ENCODE measurements at regions not wholly inside any gene's neighbourhood (a gene's known extent, or its start where the extent isn't known, plus 50 kb on each side); places are given as distances from the start of the nearest gene placed in this dataset.

- Histone ChIP-seq H3K27me3 (ENCODE audit: control insufficient read depth, insufficient read depth, low read length) (no peaks in the 10 kb centered on the region), H3K36me3 (replicated peaks; ENCODE audit: control insufficient read depth, insufficient read depth, low read length) (no peaks in the 10 kb centered on the region), H3K4me3 (ENCODE audit: insufficient read depth, low read depth, low read length) (no peak overlapping the region)
- DNase-seq, result no peak
Measured at GRCh38 chr4:179441596-179441995, 1999.4 kb upstream of the AGA start.

- DNase-seq, result no peak
- Histone ChIP-seq H3K27me3 (ENCODE audit: control insufficient read depth, insufficient read depth, low read length) (no peaks in the 10 kb centered on the region), H3K36me3 (replicated peaks; ENCODE audit: control insufficient read depth, insufficient read depth, low read length) (no peaks in the 10 kb centered on the region), H3K4me3 (ENCODE audit: insufficient read depth, low read depth, low read length) (no peak overlapping the region)
Measured at GRCh38 chr4:179447308-179447707, 2005.1 kb upstream of the AGA start.

- DNase-seq, result peak; percentile 4
- no peak overlapping the region for H3K4me3 ChIP-seq (ENCODE audit: insufficient read depth, low read depth, low read length)
- no peaks in the 10 kb centered on the region for H3K27me3 ChIP-seq (ENCODE audit: control insufficient read depth, insufficient read depth, low read length)
- H3K36me3 ChIP-seq (replicated peaks; ENCODE audit: control insufficient read depth, insufficient read depth, low read length), result no peaks in the 10 kb centered on the region
Measured at GRCh38 chr4:179465131-179465797, 2023.0 kb upstream of the AGA start.

- no peak overlapping the region for H3K4me3 ChIP-seq (ENCODE audit: insufficient read depth, low read depth, low read length)
- no peak for DNase-seq
Measured at GRCh38 chr4:179467878-179468277, 2025.6 kb upstream of the AGA start.

GRCh38 chr4:179472164-179472563, 2029.9 kb upstream of the AGA start:
- no peak for DNase-seq
- Histone ChIP-seq H3K4me3 (ENCODE audit: insufficient read depth, low read depth, low read length) (no peak overlapping the region), H3K36me3 (replicated peaks; ENCODE audit: control insufficient read depth, insufficient read depth, low read length) (no peaks in the 10 kb centered on the region), H3K27me3 (ENCODE audit: control insufficient read depth, insufficient read depth, low read length) (no peaks in the 10 kb centered on the region)

More at GRCh38 chr4:179467878-179468277, 2025.6 kb upstream of the AGA start:
- H3K36me3 ChIP-seq (replicated peaks; ENCODE audit: control insufficient read depth, insufficient read depth, low read length), result no peaks in the 10 kb centered on the region
- no peaks in the 10 kb centered on the region for H3K27me3 ChIP-seq (ENCODE audit: control insufficient read depth, insufficient read depth, low read length)

GRCh38 chr4:179478608-179479007, 2036.4 kb upstream of the AGA start:
- Histone ChIP-seq H3K4me3 (ENCODE audit: insufficient read depth, low read depth, low read length) (no peak overlapping the region), H3K36me3 (replicated peaks; ENCODE audit: control insufficient read depth, insufficient read depth, low read length) (no peaks in the 10 kb centered on the region), H3K27me3 (ENCODE audit: control insufficient read depth, insufficient read depth, low read length) (no peaks in the 10 kb centered on the region)
- DNase-seq, result no peak

GRCh38 chr4:179485781-179486180, 2043.5 kb upstream of the AGA start:
- no peak for DNase-seq
- Histone ChIP-seq H3K36me3 (replicated peaks; ENCODE audit: control insufficient read depth, insufficient read depth, low read length) (no peaks in the 10 kb centered on the region), H3K4me3 (ENCODE audit: insufficient read depth, low read depth, low read length) (no peak overlapping the region), H3K27me3 (ENCODE audit: control insufficient read depth, insufficient read depth, low read length) (no peaks in the 10 kb centered on the region)

- H3K27me3 ChIP-seq (ENCODE audit: control insufficient read depth, insufficient read depth, low read length), result no peaks in the 10 kb centered on the region
- no peak for DNase-seq
- no peaks in the 10 kb centered on the region for H3K36me3 ChIP-seq (replicated peaks; ENCODE audit: control insufficient read depth, insufficient read depth, low read length)
- no peak overlapping the region for H3K4me3 ChIP-seq (ENCODE audit: insufficient read depth, low read depth, low read length)
Measured at GRCh38 chr4:179486570-179487335, 2044.5 kb upstream of the AGA start.

- Histone ChIP-seq H3K27me3 (ENCODE audit: control insufficient read depth, insufficient read depth, low read length) (no peaks in the 10 kb centered on the region), H3K36me3 (replicated peaks; ENCODE audit: control insufficient read depth, insufficient read depth, low read length) (no peaks in the 10 kb centered on the region), H3K4me3 (ENCODE audit: insufficient read depth, low read depth, low read length) (no peak overlapping the region)
- no peak for DNase-seq
Measured at GRCh38 chr4:179492260-179493080, 2050.2 kb upstream of the AGA start.

- no peaks in the 10 kb centered on the region for H3K36me3 ChIP-seq (replicated peaks; ENCODE audit: control insufficient read depth, insufficient read depth, low read length)
- DNase-seq, result no peak
- no peak overlapping the region for H3K4me3 ChIP-seq (ENCODE audit: insufficient read depth, low read depth, low read length)
- H3K27me3 ChIP-seq (ENCODE audit: control insufficient read depth, insufficient read depth, low read length), result no peaks in the 10 kb centered on the region
Measured at GRCh38 chr4:179503976-179504375, 2061.7 kb upstream of the AGA start.

GRCh38 chr4:179509489-179509888, 2067.3 kb upstream of the AGA start:
- H3K4me3 ChIP-seq (ENCODE audit: insufficient read depth, low read depth, low read length), result no peak overlapping the region
- H3K36me3 ChIP-seq (replicated peaks; ENCODE audit: control insufficient read depth, insufficient read depth, low read length), result no peaks in the 10 kb centered on the region
- no peak for DNase-seq
- H3K27me3 ChIP-seq (ENCODE audit: control insufficient read depth, insufficient read depth, low read length), result no peaks in the 10 kb centered on the region

- H3K4me3 ChIP-seq (ENCODE audit: insufficient read depth, low read depth, low read length), result no peak overlapping the region
- no peak for DNase-seq
Measured at GRCh38 chr4:179521952-179522351, 2079.7 kb upstream of the AGA start.

GRCh38 chr4:179530958-179531357, 2088.7 kb upstream of the AGA start:
- no peaks in the 10 kb centered on the region for H3K36me3 ChIP-seq (replicated peaks; ENCODE audit: control insufficient read depth, insufficient read depth, low read length)
- no peaks in the 10 kb centered on the region for H3K27me3 ChIP-seq (ENCODE audit: control insufficient read depth, insufficient read depth, low read length)
- no peak for DNase-seq

More at GRCh38 chr4:179521952-179522351, 2079.7 kb upstream of the AGA start:
- H3K36me3 ChIP-seq (replicated peaks; ENCODE audit: control insufficient read depth, insufficient read depth, low read length), result no peaks in the 10 kb centered on the region
- H3K27me3 ChIP-seq (ENCODE audit: control insufficient read depth, insufficient read depth, low read length), result no peaks in the 10 kb centered on the region

GRCh38 chr4:179536694-179537093, 2094.5 kb upstream of the AGA start:
- peak; percentile 13 for DNase-seq
- Histone ChIP-seq H3K4me3 (ENCODE audit: insufficient read depth, low read depth, low read length) (no peak overlapping the region), H3K27me3 (ENCODE audit: control insufficient read depth, insufficient read depth, low read length) (no peaks in the 10 kb centered on the region), H3K36me3 (replicated peaks; ENCODE audit: control insufficient read depth, insufficient read depth, low read length) (no peaks in the 10 kb centered on the region)

More at GRCh38 chr4:179530958-179531357, 2088.7 kb upstream of the AGA start:
- H3K4me3 ChIP-seq (ENCODE audit: insufficient read depth, low read depth, low read length), result no peak overlapping the region

- H3K4me3 ChIP-seq (ENCODE audit: insufficient read depth, low read depth, low read length), result no peak overlapping the region
- DNase-seq, result no peak
- H3K36me3 ChIP-seq (replicated peaks; ENCODE audit: control insufficient read depth, insufficient read depth, low read length), result no peaks in the 10 kb centered on the region
- H3K27me3 ChIP-seq (ENCODE audit: control insufficient read depth, insufficient read depth, low read length), result no peaks in the 10 kb centered on the region
Measured at GRCh38 chr4:179539641-179540040, 2097.4 kb upstream of the AGA start.

All from H7 (cell line).